OCI-LY1 (cell line): ENCODE measurements at regions not wholly inside any gene's neighbourhood (a gene's known extent, or its start where the extent isn't known, plus 50 kb on each side); places are given as distances from the start of the nearest gene placed in this dataset.
"Not testable (repeated sequence)": the region's sequence is repeated elsewhere in the genome, so short reads cannot be mapped to it uniquely, and the experiment has no call there.

Experiments
- EZH2 ChIP-seq: fragments of 200-600 bp; sonication (generic), shearing (Covaris generic); IDR thresholded peaks from 2 replicates; pipeline ENCODE4 v1.8.0; 2017; ENCODE audit warnings: borderline replicate concordance, mixed run types, mild to moderate bottlenecking, antibody characterized with exemption, low read length, moderate library complexity, mixed read lengths
- TF ChIP-seq, protein P1 (sequence below): fragments of 200-600 bp; sonication (generic), shearing (Covaris generic); IDR thresholded peaks from 2 replicates; pipeline ENCODE4 v1.5.1; 2017; ENCODE audit warnings: mild to moderate bottlenecking, antibody characterized with exemption, low read length, moderate library complexity, mixed read lengths

DNA sequence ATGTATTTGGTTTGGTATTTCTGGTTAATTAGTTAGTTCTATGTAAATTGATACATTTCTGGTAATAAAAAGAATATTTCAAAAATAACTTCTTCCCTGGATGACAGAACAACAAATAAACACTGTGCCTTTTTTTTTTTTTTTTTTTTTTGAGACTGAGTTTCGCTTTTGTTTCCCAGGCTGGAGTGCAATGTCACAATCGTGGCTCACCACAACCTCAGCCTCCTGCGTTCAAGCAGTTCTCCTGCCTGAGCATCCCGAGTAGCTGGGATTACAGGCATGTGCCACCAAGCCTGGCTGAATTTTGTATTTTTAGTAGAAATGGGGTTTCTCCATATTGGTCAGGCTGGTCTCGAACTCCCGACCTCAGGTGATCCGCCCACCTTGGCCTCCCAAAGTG lies 64.3 kb upstream of the NFIA start:
- TF ChIP-seq, protein P1, sequence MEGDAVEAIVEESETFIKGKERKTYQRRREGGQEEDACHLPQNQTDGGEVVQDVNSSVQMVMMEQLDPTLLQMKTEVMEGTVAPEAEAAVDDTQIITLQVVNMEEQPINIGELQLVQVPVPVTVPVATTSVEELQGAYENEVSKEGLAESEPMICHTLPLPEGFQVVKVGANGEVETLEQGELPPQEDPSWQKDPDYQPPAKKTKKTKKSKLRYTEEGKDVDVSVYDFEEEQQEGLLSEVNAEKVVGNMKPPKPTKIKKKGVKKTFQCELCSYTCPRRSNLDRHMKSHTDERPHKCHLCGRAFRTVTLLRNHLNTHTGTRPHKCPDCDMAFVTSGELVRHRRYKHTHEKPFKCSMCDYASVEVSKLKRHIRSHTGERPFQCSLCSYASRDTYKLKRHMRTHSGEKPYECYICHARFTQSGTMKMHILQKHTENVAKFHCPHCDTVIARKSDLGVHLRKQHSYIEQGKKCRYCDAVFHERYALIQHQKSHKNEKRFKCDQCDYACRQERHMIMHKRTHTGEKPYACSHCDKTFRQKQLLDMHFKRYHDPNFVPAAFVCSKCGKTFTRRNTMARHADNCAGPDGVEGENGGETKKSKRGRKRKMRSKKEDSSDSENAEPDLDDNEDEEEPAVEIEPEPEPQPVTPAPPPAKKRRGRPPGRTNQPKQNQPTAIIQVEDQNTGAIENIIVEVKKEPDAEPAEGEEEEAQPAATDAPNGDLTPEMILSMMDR = not testable (repeated sequence)
- not testable (repeated sequence) for TF ChIP-seq EZH2
